ENCODE measurements at regions not wholly inside any gene's neighbourhood (a gene's known extent, or its start where the extent isn't known, plus 50 kb on each side); places are given as distances from the start of the nearest gene placed in this dataset.

- peak; percentile 50 to 75 for TF ChIP-seq CTCF (conservative IDR thresholded peaks at IDR 0.05 in 1 of 2, IDR thresholded peaks at IDR 0.05 in 1 of 2; ENCODE audit: low read depth in 1 of 2, low read length in 2 of 2)
- TF ChIP-seq EZH2 (IDR thresholded peaks at IDR 0.05; ENCODE audit: low read length, missing control alignments): no peak
Measured at GRCh38 chr1:165075725-165076370, 280.7 kb downstream of the LMX1A start.
